ENCODE measurements at regions not wholly inside any gene's neighbourhood (a gene's known extent, or its start where the extent isn't known, plus 50 kb on each side); places are given as distances from the start of the nearest gene placed in this dataset.

GRCh38 chr4:96407225-96407624, 567.3 kb downstream of the PDHA2 start:
- TF ChIP-seq, protein P1, sequence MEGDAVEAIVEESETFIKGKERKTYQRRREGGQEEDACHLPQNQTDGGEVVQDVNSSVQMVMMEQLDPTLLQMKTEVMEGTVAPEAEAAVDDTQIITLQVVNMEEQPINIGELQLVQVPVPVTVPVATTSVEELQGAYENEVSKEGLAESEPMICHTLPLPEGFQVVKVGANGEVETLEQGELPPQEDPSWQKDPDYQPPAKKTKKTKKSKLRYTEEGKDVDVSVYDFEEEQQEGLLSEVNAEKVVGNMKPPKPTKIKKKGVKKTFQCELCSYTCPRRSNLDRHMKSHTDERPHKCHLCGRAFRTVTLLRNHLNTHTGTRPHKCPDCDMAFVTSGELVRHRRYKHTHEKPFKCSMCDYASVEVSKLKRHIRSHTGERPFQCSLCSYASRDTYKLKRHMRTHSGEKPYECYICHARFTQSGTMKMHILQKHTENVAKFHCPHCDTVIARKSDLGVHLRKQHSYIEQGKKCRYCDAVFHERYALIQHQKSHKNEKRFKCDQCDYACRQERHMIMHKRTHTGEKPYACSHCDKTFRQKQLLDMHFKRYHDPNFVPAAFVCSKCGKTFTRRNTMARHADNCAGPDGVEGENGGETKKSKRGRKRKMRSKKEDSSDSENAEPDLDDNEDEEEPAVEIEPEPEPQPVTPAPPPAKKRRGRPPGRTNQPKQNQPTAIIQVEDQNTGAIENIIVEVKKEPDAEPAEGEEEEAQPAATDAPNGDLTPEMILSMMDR (IDR thresholded peaks at IDR 0.05; ENCODE audit: poor library complexity) = no peak
- TF ChIP-seq EZH2 (IDR thresholded peaks at IDR 0.05; ENCODE audit: borderline replicate concordance) = no peak
- no peak for TF ChIP-seq EZH2phosphoT487 (IDR thresholded peaks at IDR 0.05; ENCODE audit: low read depth, severe bottlenecking, unreplicated experiment)
